GM23248 (cell line): ENCODE measurements at regions not wholly inside any gene's neighbourhood (a gene's known extent, or its start where the extent isn't known, plus 50 kb on each side); places are given as distances from the start of the nearest gene placed in this dataset.

Experiments used
- EZH2 ChIP-seq: fragments of 200-600 bp; sonication (generic); IDR thresholded peaks from 2 replicates; pipeline ENCODE4 v1.6.1; 2018; ENCODE audit warnings: antibody characterized with exemption, mild to moderate bottlenecking; ENCODE audit not compliant: insufficient read depth, poor library complexity, severe bottlenecking
- EZH2phosphoT487 ChIP-seq: fragments of 200-600 bp; sonication (generic); IDR thresholded peaks from 2 replicates; pipeline ENCODE4 v1.6.1; 2018; ENCODE audit warnings: antibody characterized with exemption, moderate library complexity, mild to moderate bottlenecking, low read depth; ENCODE audit not compliant: insufficient read depth

DNA sequence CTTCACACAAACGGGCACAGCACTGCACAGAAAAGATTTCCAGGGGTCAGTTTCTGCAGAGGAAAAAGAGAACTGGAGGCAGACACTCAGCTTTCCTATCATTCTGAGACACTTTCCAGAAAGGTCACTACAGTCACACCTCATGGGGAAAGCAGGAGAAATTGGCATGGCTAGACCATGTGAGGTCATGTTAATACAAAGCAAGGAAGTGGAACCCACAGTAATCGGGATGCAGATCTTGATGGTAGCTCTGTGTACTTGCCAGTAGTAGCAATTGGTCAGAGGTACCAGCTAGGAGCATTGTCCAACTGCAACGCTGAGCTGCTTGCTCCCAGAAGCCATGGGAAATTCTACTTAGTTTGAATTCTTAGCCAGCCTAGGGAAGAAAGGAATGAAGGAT is 255.3 kb upstream of the PCDH10 start:
- no peak for TF ChIP-seq EZH2
- no peak for TF ChIP-seq EZH2phosphoT487
